HS-5 (cell line): ENCODE measurements at regions not wholly inside any gene's neighbourhood (a gene's known extent, or its start where the extent isn't known, plus 50 kb on each side); places are given as distances from the start of the nearest gene placed in this dataset.

Experiments
- DNase-seq: peaks from one replicate; pipeline ENCODE4 v3.0.0-alpha.2; 2012; ENCODE audit warnings: low read depth

DNA sequence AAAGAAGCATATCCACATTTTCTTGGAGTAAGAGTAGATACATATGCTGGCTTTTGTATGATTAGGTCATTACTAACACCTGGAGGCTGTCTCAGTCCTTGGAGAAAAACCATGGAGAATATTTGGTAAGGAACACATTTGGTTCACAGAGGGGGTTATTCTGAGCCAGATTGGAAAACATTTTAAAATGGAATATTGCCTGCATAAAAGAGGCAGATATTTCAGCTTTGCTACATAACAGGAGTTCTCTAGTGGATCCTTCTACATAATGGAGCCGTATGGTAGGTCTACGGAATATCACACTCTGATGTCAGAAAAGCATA lies 415.1 kb downstream of the ADGRL2 start:
- DNase-seq, result no peak

DNA sequence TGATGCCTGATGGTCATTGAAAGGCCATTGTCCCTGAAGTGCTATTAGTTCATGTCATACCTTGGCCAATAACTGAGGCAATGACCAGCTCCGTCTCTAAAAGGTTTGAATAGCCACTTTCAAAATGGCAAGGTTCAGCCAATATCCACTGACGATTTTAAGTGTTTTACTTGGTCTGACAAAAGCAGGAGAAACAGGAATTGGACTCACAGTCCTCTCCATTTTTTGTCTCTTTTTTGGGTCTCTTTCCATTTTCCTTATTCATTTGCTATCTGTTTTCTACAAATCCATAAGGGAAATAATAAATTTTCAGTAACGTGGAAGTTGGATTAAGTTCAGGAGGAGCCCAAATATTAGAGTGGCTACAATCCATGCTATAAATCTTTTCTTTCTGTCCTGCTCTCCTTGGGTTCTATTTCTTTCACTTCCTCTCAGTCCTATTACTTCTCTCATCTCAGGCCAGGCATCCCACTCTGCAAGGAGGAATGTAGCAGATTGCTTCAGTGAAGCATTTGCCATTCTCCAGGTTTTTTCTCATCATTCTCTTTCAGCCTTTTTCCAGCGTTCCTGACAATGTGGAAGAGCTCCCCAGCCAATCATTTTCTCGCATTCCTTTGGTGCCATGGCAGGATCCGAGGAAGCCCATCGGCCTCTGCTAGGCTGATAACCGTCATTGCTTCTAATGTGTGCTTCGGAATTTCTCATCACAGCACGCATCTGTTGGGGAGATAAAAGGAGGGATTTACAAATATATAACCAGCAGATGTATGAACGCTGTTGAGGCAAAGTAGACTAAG lies 414.5 kb downstream of the ADGRL2 start:
- no peak for DNase-seq

DNA sequence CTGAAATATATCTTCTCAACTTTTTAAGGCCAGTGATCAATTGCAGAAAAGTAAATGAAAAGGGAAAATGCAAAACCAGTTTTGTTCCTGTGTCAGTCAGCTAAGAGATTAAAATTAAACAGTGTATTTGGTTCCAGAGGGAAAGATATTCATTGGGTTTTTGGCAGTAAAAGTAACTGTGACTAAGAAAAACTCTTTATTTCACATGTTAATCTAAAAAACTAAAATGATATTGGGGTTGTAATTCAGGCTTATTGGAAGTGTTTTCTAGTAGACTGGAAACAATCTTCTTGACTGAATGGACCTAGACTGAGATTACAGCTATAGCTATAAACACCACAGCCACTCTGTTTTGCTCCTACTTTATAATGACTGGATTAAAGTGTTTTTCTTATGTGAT lies 413.9 kb downstream of the ADGRL2 start:
- DNase-seq, result no peak

DNA sequence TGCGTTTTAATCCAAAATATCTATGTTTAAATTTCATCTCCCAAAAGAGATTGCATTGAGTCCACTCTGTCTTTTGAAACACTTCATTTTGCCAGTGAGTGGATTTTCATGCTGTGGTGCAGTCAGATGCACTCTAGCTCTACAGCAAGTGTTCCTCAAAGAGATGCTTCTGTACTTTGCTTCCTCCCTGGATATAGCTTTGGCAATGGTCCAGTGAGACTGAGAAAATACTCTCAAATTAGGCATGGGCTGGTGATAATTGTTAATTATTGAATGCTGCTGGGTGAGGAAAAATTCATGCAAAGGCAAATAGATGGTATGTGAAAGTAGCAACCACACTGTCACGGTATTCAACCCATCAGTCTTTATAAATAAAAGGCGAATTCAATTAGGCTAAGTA lies 396.9 kb downstream of the ADGRL2 start:
- DNase-seq, result no peak

DNA sequence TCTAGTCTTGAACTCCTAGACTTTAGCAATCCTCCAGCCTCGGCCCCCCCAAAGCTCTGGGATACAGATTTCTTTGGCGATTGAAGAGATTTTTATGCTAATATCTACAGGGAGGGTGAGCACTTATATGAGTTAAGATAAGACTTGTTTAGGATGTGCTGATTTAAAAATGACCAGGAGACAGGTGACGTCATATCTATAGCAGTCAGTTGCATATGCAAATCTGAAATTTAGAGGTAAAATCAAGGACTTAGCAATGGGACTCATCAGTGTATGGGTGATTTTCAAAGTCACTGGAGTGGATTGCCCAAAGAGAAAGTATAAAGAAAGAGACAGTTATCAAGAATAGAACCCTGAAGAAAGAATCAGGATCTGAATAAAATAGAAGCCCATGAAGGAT lies 394.5 kb downstream of the ADGRL2 start:
- no peak for DNase-seq

DNA sequence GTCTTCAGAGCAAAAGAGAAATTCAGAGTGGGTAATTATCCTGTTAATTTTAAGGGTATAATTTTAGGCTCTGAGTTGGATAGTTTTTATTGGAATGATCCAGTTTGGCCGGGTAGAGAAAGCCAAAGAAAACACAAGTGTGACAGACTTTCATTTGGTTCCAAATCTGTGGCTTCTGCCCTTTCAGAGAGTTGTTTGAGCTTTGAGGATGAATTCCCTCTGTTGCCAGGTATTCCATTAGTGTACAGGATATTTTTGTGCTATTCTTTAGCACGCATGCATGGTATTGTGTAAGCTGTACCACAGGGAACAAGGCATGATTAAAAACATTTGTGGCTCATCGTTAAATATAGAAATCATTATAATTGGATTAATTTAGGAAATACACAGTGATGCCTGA lies 384.4 kb downstream of the ADGRL2 start:
- DNase-seq, result no peak

DNA sequence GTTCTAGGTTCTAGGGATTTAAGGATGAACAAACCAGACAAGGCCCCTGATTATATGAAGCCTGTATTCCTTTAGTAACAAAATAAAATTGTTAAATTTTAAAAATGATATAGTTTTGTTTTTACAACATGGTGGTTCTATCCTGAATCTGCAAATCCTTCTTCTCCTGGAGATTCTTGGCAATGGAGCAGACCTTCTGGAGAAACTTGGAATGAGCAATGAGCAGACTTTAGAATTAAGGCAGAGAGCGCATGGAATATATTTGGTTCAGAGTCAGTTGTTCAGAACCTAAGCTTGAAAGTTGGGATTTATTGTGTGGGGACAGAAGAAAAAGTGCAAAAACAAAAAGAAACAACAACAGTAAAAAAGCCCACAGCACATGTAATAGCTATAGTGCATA lies 381.1 kb downstream of the ADGRL2 start:
- no peak for DNase-seq

DNA sequence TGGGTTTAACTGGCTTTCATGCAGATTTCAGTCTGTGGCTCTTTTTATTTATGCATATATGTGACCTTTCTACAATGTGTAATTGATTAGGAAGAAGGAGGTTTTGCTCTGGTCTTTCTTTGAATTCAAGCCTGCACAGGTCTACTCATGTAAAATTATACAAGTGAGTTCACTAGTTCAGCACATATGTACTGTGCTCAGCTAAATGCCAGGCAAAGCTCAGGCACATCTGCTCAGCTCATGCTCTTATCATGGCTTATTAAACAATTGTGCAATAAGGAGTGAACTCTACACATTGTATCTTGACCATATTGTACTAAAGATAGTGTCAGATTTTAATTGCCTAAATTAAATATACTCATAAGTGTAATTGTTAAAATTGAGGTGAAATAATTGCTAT lies 378.4 kb downstream of the ADGRL2 start:
- DNase-seq, result no peak

DNA sequence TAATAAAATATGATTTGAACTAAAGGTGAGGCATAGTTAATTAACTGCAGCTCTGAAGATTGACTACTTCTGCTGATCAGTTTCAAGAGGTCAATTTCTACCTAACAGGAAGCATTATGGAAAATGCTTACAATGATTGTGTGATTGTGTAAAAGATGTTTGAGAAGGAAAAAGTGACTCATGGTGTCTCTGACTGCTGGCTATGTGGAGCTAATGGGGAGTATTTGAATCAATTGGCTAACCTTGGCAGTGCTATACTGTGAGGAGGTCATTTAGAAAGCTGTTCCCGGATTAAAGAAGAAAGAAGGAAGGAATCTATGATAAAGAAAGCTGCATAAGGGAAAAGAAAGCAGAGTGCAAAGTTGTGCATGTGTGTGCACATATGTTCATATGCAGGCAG lies 376.5 kb downstream of the ADGRL2 start:
- no peak for DNase-seq

DNA sequence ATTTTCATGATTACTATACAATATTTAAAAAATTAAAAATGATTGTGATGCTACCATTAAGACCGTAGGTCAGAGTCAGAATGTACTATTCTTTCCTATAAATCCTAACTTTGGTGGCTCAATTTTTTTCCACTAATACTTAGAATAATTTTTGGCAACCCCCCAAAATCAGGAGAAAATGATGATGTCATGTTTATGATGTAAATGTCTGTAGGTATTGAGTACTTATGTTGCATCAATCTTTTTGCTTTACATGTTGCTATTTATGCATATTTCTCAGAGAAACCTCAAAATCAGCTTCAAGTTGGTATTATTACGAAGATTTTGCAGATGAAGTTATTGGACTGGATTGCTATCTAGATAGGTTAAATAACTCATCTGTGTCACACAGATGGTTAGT lies 371.2 kb downstream of the ADGRL2 start:
- DNase-seq, result no peak

DNA sequence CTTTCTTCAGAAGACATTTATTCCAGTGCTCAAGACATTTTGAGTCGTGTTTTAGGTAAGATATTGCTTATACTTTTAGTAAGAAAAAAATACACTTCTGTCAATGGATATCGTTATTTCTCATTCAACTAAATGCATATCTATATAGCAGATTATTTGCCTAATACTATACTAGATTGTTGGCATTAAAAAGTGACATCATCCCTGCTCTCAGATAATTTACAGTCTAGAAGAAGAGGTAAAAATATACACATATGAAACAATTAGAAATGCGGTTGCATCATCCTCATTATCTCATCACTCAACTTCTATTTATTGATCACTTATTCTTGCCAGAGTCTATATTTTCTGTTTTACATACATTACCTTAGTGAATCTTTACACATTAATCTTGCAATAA lies 367.7 kb downstream of the ADGRL2 start:
- no peak for DNase-seq

DNA sequence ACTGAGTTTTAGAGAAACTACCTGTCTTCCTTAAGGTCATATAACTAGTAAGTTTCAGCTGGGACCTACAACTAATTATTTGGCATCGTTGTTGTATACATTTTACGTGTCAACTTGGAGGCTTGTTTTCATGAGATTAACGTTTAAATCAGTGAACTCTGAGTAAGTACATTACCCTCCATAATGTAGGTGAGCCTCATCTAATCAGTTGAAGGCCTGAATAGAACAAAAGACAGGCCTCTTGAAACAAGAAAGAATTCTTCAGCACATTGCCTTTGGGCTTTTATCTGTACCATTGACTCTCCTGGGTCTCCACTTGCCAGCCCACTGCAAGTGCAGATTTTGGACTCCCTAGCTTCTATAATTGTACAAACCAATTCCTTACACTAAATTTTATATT lies 364.6 kb downstream of the ADGRL2 start:
- DNase-seq, result no peak

DNA sequence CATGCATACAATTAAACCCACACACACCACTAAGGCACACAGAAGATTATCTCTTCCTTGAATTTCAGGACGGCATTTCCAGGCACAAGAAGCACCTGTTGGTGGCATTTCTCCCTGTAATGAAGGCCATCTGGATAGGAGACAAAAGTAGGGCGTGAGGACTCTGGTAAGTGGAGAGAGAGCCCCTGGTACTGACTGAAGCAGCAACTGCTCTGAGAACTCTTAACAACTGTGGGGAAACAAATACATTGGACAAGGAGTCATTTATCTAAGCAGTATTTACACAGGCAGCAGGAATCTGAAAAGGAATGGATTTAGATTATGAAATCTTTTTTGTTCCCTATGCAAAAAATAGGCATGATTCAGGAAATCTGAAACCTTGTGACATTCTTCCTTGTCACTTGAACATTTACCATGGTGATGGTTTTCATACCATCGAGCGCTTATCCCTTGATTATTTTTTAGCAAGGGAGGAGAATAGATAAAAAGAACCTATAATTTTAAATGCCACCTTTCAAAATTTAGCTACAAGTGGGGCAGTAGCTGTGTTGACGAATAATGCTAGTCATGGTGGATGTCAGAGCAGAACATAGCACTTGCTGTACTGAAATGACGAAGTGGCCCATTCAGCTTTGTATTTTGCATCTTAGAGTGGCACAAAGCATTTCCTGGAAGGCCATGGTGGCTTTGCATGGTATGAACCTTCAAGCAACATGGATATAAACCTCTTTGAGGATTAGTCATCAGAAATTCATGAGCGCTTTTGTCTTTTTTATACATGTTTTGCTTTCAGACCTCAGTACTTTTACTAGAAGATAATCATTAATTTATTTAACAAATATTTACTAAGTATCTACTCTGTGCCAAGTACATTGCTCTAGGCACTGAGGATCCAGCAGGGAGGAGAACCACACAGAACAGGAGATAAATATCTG lies 362.0 kb downstream of the ADGRL2 start:
- no peak for DNase-seq

DNA sequence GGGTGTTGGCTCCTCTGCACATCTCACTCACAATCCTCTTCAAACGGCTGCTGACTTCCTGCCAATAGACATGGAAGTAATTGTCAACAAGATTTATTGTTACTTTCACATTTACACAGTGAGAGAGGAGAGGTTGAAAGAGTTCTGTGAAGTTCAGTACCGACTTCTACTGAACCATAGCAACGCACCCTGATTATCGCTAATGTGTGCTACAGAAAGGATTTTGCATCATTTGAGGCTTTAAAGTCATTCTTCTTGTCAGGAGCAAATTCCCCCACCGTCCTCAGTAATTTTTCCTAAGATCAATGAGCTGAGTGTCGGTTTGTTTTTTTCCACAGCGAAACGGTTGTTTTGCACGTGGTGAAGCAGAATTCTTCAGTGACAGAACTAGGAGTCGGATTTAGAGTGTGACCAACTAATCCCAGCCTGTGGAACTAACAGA lies 361.0 kb downstream of the ADGRL2 start:
- DNase-seq, result no peak

DNA sequence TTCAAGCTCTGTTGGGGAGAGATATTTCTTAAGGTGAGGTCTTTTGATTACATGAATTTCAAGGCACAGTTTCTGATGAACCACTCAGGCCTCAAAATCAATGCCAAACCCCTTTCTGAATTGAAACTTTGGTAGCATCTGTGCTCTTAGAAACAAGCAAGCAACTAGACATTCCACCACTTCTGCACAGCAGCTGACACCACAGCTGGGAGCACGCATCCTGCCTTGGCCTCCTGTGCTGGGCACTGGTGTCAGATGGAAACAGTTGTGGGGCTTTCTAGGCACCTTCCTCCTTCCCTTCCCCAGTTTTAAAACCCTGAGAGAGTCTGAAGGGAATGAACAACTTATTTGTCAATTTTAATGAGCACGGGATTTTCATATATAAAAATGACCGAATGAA lies 360.2 kb downstream of the ADGRL2 start:
- no peak for DNase-seq

DNA sequence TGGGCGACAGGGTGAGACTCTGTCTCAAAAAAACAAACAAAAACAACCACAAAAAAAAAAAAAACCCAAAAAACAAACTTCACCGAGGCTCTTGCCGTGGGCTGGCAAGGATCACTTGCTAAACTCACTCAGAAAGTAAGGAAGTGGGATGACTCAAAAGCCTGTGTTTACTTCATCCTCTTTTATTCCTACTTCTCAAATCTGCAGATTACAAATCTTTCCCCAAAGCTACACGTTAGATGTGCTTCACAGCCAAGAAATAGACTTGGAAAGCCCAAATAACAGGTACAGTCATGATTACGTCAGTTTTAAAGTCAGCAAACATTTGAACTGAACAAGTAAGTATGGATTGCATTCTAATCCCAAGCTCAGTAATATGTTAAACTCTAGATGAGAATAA lies 359.3 kb downstream of the ADGRL2 start:
- peak; percentile 55 for DNase-seq

DNA sequence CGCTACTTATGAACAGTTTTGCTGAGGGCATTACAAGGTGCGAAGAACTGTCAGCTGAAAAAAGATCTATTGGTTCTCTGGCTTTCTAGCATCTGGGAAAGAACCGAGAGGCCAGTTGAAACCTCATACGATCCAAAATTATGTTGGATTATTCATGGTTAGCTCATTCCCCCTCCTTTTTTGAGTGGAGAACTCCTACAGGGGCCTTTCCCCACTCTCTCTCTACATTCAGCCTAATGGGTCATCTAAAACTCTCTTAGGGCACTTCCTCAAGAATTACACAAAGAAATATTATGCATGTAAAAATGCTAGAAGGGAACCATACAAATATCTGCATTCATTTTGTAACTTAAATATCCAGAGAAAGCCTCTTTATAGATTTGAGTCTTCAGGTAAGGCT lies 358.2 kb downstream of the ADGRL2 start:
- DNase-seq, result no peak

DNA sequence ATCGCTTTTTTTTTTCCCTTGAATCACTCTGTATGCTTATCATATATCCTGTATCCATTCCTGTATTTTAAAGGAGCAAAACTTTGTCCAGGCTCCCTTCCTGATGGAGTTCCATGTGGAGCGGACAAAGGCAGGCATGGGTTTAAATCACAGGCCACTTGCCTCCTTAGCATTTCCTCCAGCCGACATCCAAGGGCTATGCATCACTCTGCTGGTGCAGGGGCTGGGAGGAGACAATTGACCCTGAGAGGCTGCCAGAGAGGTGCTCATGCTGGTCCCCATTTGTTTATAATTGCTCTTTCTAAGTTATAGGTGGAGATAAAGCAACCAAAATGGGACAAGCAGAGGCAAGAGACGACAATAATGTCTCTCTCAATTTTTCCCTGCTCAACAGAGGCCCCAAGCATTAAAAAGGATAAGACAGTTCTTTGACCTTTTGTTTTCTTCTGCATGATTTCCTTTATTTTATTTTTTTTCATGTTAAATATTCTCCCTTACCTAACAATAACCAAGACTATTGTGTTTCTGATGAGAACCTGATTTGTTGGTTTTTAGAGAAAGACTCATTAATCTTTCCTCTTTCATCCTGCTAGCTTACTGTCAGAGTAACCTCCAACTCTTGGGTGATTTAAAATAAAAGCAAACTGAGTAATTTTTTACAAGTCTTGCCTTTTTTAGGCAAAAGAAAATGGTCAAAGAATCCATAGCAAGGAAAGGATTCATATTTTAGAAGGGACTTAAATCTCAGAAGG lies 353.7 kb downstream of the ADGRL2 start:
- no peak for DNase-seq

DNA sequence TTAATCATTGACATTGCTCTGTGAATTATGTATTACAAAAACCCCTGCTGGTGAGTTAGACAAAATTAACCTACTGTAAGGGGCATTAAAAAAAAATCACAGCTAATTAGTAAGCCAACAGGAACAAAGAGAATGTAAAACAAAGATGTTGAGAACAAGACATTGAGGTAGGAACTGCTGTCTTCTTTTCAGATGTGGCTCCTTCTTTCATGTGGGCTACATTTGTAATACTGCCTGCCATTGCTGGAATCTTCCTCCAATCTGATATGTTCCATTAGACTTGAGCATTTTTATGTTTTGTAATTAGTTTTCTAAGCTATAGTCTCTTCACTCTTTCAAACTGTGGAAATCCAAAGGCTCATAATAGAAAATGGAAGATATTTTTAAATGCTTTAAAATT lies 353.0 kb downstream of the ADGRL2 start:
- DNase-seq, result no peak

DNA sequence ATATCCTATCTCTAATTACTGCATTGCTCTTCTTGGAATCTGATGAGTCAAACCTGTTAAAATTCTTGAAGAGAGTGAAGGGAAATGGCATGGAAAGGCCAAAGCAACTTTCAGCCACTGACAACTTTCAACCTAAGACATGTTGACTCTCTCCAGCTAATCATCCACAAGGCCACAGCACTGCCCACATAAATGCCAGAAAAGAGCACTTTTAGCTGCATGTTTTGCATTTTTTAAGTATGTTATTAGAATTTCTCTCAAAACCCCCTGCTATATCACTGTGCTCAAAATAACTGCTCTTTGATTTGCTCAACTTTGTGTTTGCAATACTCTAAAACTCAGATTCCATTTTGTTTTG lies 352.5 kb downstream of the ADGRL2 start:
- DNase-seq, result peak; percentile 10

DNA sequence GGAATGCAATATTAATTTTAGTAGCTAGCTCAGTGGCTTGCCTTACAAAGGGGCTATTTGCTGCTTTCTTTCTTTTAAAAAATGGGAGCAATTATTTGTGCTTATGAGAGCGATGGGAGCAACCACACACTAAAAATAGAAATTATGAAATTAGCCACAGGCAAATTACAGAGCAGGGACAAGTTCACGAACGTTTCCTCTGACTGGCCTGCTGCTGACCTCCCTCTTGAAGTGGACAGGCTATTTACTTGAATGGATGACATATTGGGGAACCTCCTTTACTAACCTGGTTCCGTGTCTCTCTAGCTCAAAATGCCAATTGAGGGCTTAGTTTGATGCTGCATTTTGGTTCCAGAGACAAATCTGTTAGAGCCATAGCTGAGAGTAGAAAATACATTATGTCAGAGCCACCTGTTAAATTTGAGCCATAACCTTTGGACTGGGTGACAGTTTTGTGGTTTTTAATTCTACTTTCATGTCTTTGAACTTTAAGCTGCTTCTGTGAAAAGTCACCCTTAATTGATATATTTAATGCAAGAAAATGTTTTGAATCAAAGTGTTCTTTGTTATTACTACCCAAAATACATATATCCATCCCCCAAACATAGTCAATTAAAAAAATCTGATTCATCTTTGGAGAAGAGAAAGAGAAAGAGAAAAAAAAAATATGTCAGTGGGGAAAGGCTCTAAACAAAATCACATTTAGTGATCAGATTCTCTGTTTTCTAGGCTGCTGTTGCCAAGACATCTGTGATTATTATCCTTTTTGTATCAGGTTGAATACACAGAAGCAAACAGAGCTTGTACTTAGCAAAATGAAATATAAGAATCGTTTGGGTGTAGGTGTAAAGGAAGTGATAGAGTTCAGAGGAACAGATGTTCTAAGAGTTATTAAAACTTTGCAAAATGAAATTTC lies 351.9 kb downstream of the ADGRL2 start:
- DNase-seq, result no peak

DNA sequence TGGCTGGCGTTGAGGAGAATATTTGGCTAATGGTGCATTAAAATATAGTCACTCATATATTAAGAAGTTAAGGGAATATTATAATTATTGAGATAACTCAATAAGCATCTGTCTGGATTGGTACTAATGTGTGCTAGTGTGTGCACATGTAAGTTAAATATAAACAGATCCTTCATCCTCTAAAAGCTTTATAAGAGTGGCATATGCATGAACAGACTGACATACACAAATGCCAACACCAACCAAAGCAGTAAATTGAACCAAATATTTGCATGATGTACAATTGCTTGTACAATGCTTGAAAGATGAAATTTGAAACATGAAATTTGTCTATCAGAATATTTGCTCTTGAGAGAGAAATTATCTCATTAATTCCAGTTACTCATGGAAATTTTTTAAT lies 344.9 kb downstream of the ADGRL2 start:
- DNase-seq, result no peak
